Activated naive CD8-positive, alpha-beta T cell treated with anti-CD3 and anti-CD28 coated beads for 36 hours (primary cell): ENCODE measurements at regions not wholly inside any gene's neighbourhood (a gene's known extent, or its start where the extent isn't known, plus 50 kb on each side); places are given as distances from the start of the nearest gene placed in this dataset.
"Not testable (repeated sequence)": the region's sequence is repeated elsewhere in the genome, so short reads cannot be mapped to it uniquely, and the experiment has no call there.

ENCODE experiments used
- DNase-seq: peaks from one replicate; pipeline ENCODE4 v3.0.0; 2021
- H3K27ac Mint-ChIP-seq: one replicate; pipeline ENCODE4 v1.8.0; 2022; ENCODE audit warnings: mild to moderate bottlenecking, moderate library complexity, mixed read lengths
- H3K27me3 Mint-ChIP-seq: one replicate; pipeline ENCODE4 v1.8.0; 2022; ENCODE audit warnings: mild to moderate bottlenecking, mixed read lengths
- H3K36me3 Mint-ChIP-seq: one replicate; pipeline ENCODE4 v1.8.0; 2021; ENCODE audit warnings: mild to moderate bottlenecking, mixed read lengths
- H3K4me1 Mint-ChIP-seq: one replicate; pipeline ENCODE4 v1.8.0; 2021; ENCODE audit warnings: mixed read lengths
- H3K4me3 Mint-ChIP-seq: one replicate; pipeline ENCODE4 v1.8.0; 2022; ENCODE audit warnings: mild to moderate bottlenecking, moderate library complexity, mixed read lengths
- H3K9me3 Mint-ChIP-seq: one replicate; pipeline ENCODE4 v1.8.0; 2022; ENCODE audit warnings: mixed read lengths

GRCh38 chr9:101848485-101848919 is 110.1 kb upstream of the GRIN3A start:
- Mint-ChIP-seq H3K4me3 (no peak overlapping the region), H3K36me3 (no peaks in the 10 kb centered on the region), H3K4me1 (no peaks in the 10 kb centered on the region), H3K9me3 (no peaks in the 10 kb centered on the region), H3K27ac (no peak overlapping the region), H3K27me3 (no peaks in the 10 kb centered on the region)
- no peak for DNase-seq

- Mint-ChIP-seq H3K4me3 (no peak overlapping the region), H3K27me3 (no peaks in the 10 kb centered on the region), H3K9me3 (no peaks in the 10 kb centered on the region), H3K36me3 (no peaks in the 10 kb centered on the region), H3K4me1 (no peaks in the 10 kb centered on the region), H3K27ac (no peak overlapping the region)
- no peak for DNase-seq
These were observed 107.7 kb upstream of the GRIN3A start for GRCh38 chr9:101846161-101846560.

GRCh38 chr9:101840694-101841188 is 102.3 kb upstream of the GRIN3A start:
- Mint-ChIP-seq H3K4me1 (no peaks in the 10 kb centered on the region), H3K4me3 (no peak overlapping the region)

GRCh38 chr9:101838988-101839387 is 100.5 kb upstream of the GRIN3A start:
- H3K36me3 Mint-ChIP-seq, H3K4me3 Mint-ChIP-seq, H3K9me3 Mint-ChIP-seq, DNase-seq, H3K27ac Mint-ChIP-seq, H3K27me3 Mint-ChIP-seq, H3K4me1 Mint-ChIP-seq: not testable (repeated sequence)

More at GRCh38 chr9:101840694-101841188, 102.3 kb upstream of the GRIN3A start:
- Mint-ChIP-seq H3K36me3 (no peaks in the 10 kb centered on the region), H3K27me3 (no peaks in the 10 kb centered on the region), H3K27ac (no peak overlapping the region), H3K9me3 (peaks cover 3% of the 10 kb centered on the region)
- DNase-seq, result no peak

- no peak for DNase-seq
- Mint-ChIP-seq H3K27me3 (no peaks in the 10 kb centered on the region), H3K9me3 (peaks cover 3% of the 10 kb centered on the region), H3K4me3 (no peak overlapping the region), H3K36me3 (no peaks in the 10 kb centered on the region), H3K4me1 (no peaks in the 10 kb centered on the region), H3K27ac (no peak overlapping the region)
These were observed 97.6 kb upstream of the GRIN3A start for GRCh38 chr9:101836021-101836420.

- Mint-ChIP-seq H3K27me3 (no peaks in the 10 kb centered on the region), H3K36me3 (no peaks in the 10 kb centered on the region), H3K4me3 (no peak overlapping the region), H3K27ac (no peak overlapping the region), H3K9me3 (peaks cover 3% of the 10 kb centered on the region), H3K4me1 (no peaks in the 10 kb centered on the region)
- DNase-seq, result no peak
These were observed 94.0 kb upstream of the GRIN3A start for GRCh38 chr9:101832486-101832885.

- H3K4me1 Mint-ChIP-seq, H3K4me3 Mint-ChIP-seq, H3K27ac Mint-ChIP-seq, DNase-seq, H3K36me3 Mint-ChIP-seq, H3K27me3 Mint-ChIP-seq, H3K9me3 Mint-ChIP-seq: not testable (repeated sequence)
These were observed 83.0 kb upstream of the GRIN3A start for GRCh38 chr9:101821450-101821849.

GRCh38 chr9:101820983-101821382 is 82.5 kb upstream of the GRIN3A start:
- not testable (repeated sequence) for H3K9me3 Mint-ChIP-seq, H3K27ac Mint-ChIP-seq, H3K4me1 Mint-ChIP-seq, H3K27me3 Mint-ChIP-seq, DNase-seq, H3K36me3 Mint-ChIP-seq, H3K4me3 Mint-ChIP-seq

- Mint-ChIP-seq H3K27ac (no peak overlapping the region), H3K9me3 (no peaks in the 10 kb centered on the region)
- DNase-seq, result no peak
These were observed 75.6 kb upstream of the GRIN3A start for GRCh38 chr9:101814064-101814463.

GRCh38 chr9:101807879-101808278 is 69.4 kb upstream of the GRIN3A start:
- H3K27ac Mint-ChIP-seq, H3K36me3 Mint-ChIP-seq, H3K4me1 Mint-ChIP-seq, H3K27me3 Mint-ChIP-seq, H3K4me3 Mint-ChIP-seq, DNase-seq, H3K9me3 Mint-ChIP-seq: not testable (repeated sequence)

More at GRCh38 chr9:101814064-101814463, 75.6 kb upstream of the GRIN3A start:
- H3K4me1 Mint-ChIP-seq, result no peaks in the 10 kb centered on the region
- H3K4me3 Mint-ChIP-seq, result no peak overlapping the region
- H3K36me3 Mint-ChIP-seq, result no peaks in the 10 kb centered on the region
- peaks cover 11% of the 10 kb centered on the region for H3K27me3 Mint-ChIP-seq

GRCh38 chr9:101796044-101796443 is 57.6 kb upstream of the GRIN3A start:
- H3K27me3 Mint-ChIP-seq, result no peaks in the 10 kb centered on the region
- H3K9me3 Mint-ChIP-seq, result no peaks in the 10 kb centered on the region
- DNase-seq, result no peak
- H3K4me3 Mint-ChIP-seq, result no peak overlapping the region
- no peaks in the 10 kb centered on the region for H3K36me3 Mint-ChIP-seq
- H3K4me1 Mint-ChIP-seq, result no peaks in the 10 kb centered on the region
- H3K27ac Mint-ChIP-seq, result no peak overlapping the region

- Mint-ChIP-seq H3K4me3 (no peak overlapping the region), H3K4me1 (no peaks in the 10 kb centered on the region), H3K27me3 (no peaks in the 10 kb centered on the region), H3K9me3 (no peaks in the 10 kb centered on the region), H3K27ac (no peak overlapping the region), H3K36me3 (no peaks in the 10 kb centered on the region)
- DNase-seq, result no peak
These were observed 56.7 kb upstream of the GRIN3A start for GRCh38 chr9:101795147-101795546.

- Mint-ChIP-seq H3K27me3 (no peaks in the 10 kb centered on the region), H3K9me3 (no peaks in the 10 kb centered on the region), H3K4me1 (no peaks in the 10 kb centered on the region), H3K36me3 (no peaks in the 10 kb centered on the region), H3K4me3 (no peak overlapping the region), H3K27ac (no peak overlapping the region)
- DNase-seq, result no peak
These were observed 54.0 kb upstream of the GRIN3A start for GRCh38 chr9:101792475-101792874.

- Mint-ChIP-seq H3K9me3 (no peaks in the 10 kb centered on the region), H3K4me3 (no peak overlapping the region), H3K27ac (no peak overlapping the region), H3K36me3 (no peaks in the 10 kb centered on the region), H3K4me1 (no peaks in the 10 kb centered on the region), H3K27me3 (no peaks in the 10 kb centered on the region)
- peak; percentile 7 for DNase-seq
These were observed 53.5 kb upstream of the GRIN3A start for GRCh38 chr9:101791938-101792337.

GRCh38 chr9:101791533-101791932 is 53.1 kb upstream of the GRIN3A start:
- Mint-ChIP-seq H3K27me3 (no peaks in the 10 kb centered on the region), H3K36me3 (no peaks in the 10 kb centered on the region), H3K27ac (no peak overlapping the region), H3K4me3 (no peak overlapping the region), H3K9me3 (no peaks in the 10 kb centered on the region), H3K4me1 (no peaks in the 10 kb centered on the region)
- no peak for DNase-seq
